ENCODE measurements at regions not wholly inside any gene's neighbourhood (a gene's known extent, or its start where the extent isn't known, plus 50 kb on each side); places are given as distances from the start of the nearest gene placed in this dataset.

DNA sequence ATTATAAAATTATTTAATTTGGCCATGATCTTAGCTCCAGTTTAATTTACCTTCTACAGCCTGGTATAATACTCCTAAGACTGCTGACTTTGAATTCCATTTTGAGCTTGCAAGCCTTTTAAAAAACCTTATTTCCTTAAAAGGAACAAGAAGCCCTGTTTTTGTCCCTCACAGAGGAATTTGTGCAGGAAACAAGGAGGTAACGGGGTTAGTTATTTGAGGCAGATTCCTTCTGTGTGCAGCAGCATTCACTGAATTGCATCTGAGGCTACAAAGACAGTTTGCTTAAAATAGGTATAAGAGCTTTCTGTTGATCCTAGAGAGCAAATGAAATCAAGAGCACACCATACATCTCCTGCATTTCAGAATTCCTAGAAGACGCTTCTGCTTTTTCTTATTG is 403.3 kb upstream of the PRICKLE1 start:
- intact Hi-C loops (cut with DNase I) = no loop called here
- Histone ChIP-seq H3K4me3 (replicated peaks in 1 of 3) (no peak overlapping the region), H3K27me3 (no peaks in the 10 kb centered on the region), H3K9me3 (no peaks in the 10 kb centered on the region), H3K27ac (no peak overlapping the region), H3K36me3 (no peaks in the 10 kb centered on the region), H3K4me1 (no peaks in the 10 kb centered on the region)
- TF ChIP-seq POLR2A (IDR thresholded peaks at IDR 0.05) (no peak), CTCF (IDR thresholded peaks at IDR 0.05) (no peak)
- no peak for DNase-seq
- 74% methylated on average over 2 of the region's 2 CpGs for WGBS, 2 donors

GRCh38 chr12:42990387-42990786 is 400.8 kb upstream of the PRICKLE1 start:
- Histone ChIP-seq H3K4me1 (no peaks in the 10 kb centered on the region), H3K4me3 (replicated peaks in 1 of 3) (no peak overlapping the region), H3K9me3 (no peaks in the 10 kb centered on the region), H3K27me3 (no peaks in the 10 kb centered on the region), H3K36me3 (no peaks in the 10 kb centered on the region), H3K27ac (no peak overlapping the region)
- DNase-seq = no peak
- TF ChIP-seq POLR2A (IDR thresholded peaks at IDR 0.05) (no peak), CTCF (IDR thresholded peaks at IDR 0.05) (no peak)
- intact Hi-C loops (cut with DNase I) = no loop called here

GRCh38 chr12:42987216-42987650 is 397.7 kb upstream of the PRICKLE1 start:
- TF ChIP-seq CTCF (IDR thresholded peaks at IDR 0.05) (no peak), POLR2A (IDR thresholded peaks at IDR 0.05) (no peak)
- Histone ChIP-seq H3K27me3 (no peaks in the 10 kb centered on the region), H3K9me3 (no peaks in the 10 kb centered on the region), H3K27ac (no peak overlapping the region), H3K36me3 (no peaks in the 10 kb centered on the region), H3K4me3 (replicated peaks in 1 of 3) (no peak overlapping the region), H3K4me1 (no peaks in the 10 kb centered on the region)
- intact Hi-C loops (cut with DNase I) = no loop called here
- no peak for DNase-seq
- WGBS, 2 donors = 41 to 49% methylated on average over 9 of the region's 9 CpGs

DNA sequence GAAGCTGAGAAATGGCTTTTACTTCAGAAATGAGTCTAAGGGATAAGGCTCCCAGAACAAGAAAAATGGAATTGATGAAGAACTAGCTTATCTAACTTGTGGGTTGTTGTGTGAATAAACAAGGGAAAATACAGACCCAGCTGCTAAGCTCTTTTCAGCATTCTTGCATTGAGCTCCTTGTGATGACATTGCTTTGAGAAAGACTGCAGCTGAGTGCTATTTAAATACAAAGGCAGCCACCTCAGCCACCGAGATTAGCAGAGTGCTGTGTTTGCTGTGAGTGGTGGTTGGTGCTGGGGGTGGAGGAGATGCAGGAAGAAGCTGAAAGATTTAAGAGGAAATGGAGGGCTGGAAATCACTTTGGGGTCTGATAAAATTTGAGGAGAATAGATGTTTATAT is 396.0 kb upstream of the PRICKLE1 start:
- Histone ChIP-seq H3K4me1 (no peaks in the 10 kb centered on the region), H3K36me3 (no peaks in the 10 kb centered on the region), H3K27ac (no peak overlapping the region), H3K4me3 (replicated peaks in 1 of 3) (no peak overlapping the region), H3K9me3 (no peaks in the 10 kb centered on the region), H3K27me3 (no peaks in the 10 kb centered on the region)
- intact Hi-C loops (cut with DNase I) = no loop called here
- 49 to 52% methylated on average over 1 of the region's 1 CpG for WGBS, 2 donors
- no peak for DNase-seq
- TF ChIP-seq CTCF (IDR thresholded peaks at IDR 0.05) (no peak), POLR2A (IDR thresholded peaks at IDR 0.05) (no peak)

DNA sequence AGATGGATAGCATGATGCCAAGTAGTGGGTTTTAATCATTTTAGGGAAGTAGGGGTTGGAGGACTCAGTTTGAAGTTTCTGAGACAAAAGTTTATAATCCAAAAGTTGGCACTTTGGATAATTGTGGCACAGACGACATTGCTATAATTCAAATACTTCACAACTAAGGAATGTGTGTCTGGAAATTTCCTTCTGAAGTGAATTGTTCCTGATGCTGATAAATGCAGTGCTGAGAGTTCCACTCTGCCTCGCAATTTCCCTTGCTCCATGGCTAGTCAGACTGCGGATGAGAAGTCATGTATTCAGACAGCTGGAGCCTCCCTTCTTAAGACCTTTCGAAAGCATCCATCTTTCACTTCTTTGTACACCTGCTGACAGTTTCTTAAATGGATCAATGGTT is 393.3 kb upstream of the PRICKLE1 start:
- Histone ChIP-seq H3K9me3 (no peaks in the 10 kb centered on the region), H3K27me3 (no peaks in the 10 kb centered on the region), H3K4me3 (replicated peaks in 1 of 3) (no peak overlapping the region), H3K27ac (no peak overlapping the region), H3K4me1 (no peaks in the 10 kb centered on the region), H3K36me3 (no peaks in the 10 kb centered on the region)
- 90 to 93% methylated on average over 4 of the region's 4 CpGs for WGBS, 2 donors
- TF ChIP-seq POLR2A (IDR thresholded peaks at IDR 0.05) = no peak
- intact Hi-C loops (cut with DNase I) = no loop called here
- no peak for DNase-seq

DNA sequence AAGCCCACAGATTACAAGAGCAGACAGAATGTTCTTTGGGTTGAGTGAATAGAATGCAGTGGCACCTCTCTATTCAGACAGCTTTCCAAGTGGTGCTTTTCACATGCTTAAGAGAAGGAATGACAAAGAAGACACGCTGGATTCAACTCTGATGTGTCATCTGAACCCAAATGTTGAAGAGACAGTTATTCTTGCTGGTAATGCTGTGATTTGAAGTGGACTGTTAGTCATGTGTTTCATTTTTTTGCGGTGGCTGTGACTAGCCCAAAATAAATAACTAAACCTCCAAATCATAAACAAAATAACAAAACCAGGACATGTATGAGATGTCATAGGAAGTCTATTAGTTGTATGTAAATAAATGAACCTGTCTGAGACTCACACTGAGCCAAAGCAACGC is 391.8 kb upstream of the PRICKLE1 start:
- H3K4me3 ChIP-seq (replicated peaks in 1 of 3) = no peak overlapping the region
- no peak overlapping the region for H3K27ac ChIP-seq
- no peaks in the 10 kb centered on the region for H3K36me3 ChIP-seq
- WGBS, 2 donors = 76 to 81% methylated on average over 3 of the region's 3 CpGs
- no peaks in the 10 kb centered on the region for H3K27me3 ChIP-seq
- H3K4me1 ChIP-seq = no peaks in the 10 kb centered on the region
- H3K9me3 ChIP-seq = no peaks in the 10 kb centered on the region
- TF ChIP-seq POLR2A (IDR thresholded peaks at IDR 0.05) = no peak
- no peak for DNase-seq
- intact Hi-C loops (cut with DNase I) = no loop called here
